ENCODE measurements at regions not wholly inside any gene's neighbourhood (a gene's known extent, or its start where the extent isn't known, plus 50 kb on each side); places are given as distances from the start of the nearest gene placed in this dataset.

GRCh38 chr6:14466278-14466677 lies 348.7 kb downstream of the CD83 start:
- Histone ChIP-seq H3K36me3 (ENCODE audit: control insufficient read depth, insufficient read depth, low read length) (no peaks in the 10 kb centered on the region), H3K27ac (ENCODE audit: low read length) (no peak overlapping the region), H3K27me3 (ENCODE audit: control insufficient read depth, insufficient read depth, low read length) (no peaks in the 10 kb centered on the region), H3K9me3 (ENCODE audit: control insufficient read depth, insufficient read depth, low read depth, low read length) (no peaks in the 10 kb centered on the region), H3K4me1 (ENCODE audit: control insufficient read depth, insufficient read depth, low read length) (no peaks in the 10 kb centered on the region), H3K4me3 (ENCODE audit: low read depth in 2 of 2, low read length in 2 of 2) (no peak overlapping the region)
- DNase-seq (ENCODE audit: low read depth, low spot score) (no peak), ATAC-seq (no peak)
- no peak for TF ChIP-seq SIN3A (IDR thresholded peaks at IDR 0.05; ENCODE audit: borderline replicate concordance, insufficient read depth, low read depth, low read length)
- no peak for TF ChIP-seq TCF7L2 (IDR thresholded peaks at IDR 0.05; ENCODE audit: low read depth, low read length)
- TF ChIP-seq REST (IDR thresholded peaks at IDR 0.05; ENCODE audit: insufficient read depth in 1 of 2, low read depth in 2 of 2, low read length in 1 of 2): no peak
- no peak for TF ChIP-seq POLR2AphosphoS5 (IDR thresholded peaks at IDR 0.05; ENCODE audit: low read depth, low read length)
- TF ChIP-seq CTCF (IDR thresholded peaks at IDR 0.05): no peak
- intact Hi-C loops (cut with micrococcal nuclease; ENCODE audit: unreplicated experiment) (no loop called here), in situ Hi-C loops (cut with HindIII; ENCODE audit: low pct_unique_long_range_greater_than_20kb, low sequenced_read_pairs) (no loop called here)
- no TSS peak for BruUV-seq (replicated peaks)
- ChIA-PET CTCF (no interaction called here), POLR2A (no interaction called here)

GRCh38 chr6:14467591-14467990 lies 350.0 kb downstream of the CD83 start:
- CTCF ChIA-PET: no interaction called here
- intact Hi-C loops (cut with micrococcal nuclease; ENCODE audit: unreplicated experiment): no loop called here
- Histone ChIP-seq H3K9me3 (ENCODE audit: control insufficient read depth, insufficient read depth, low read depth, low read length) (no peaks in the 10 kb centered on the region), H3K4me1 (ENCODE audit: control insufficient read depth, insufficient read depth, low read length) (no peaks in the 10 kb centered on the region), H3K27ac (ENCODE audit: low read length) (no peak overlapping the region), H3K36me3 (ENCODE audit: control insufficient read depth, insufficient read depth, low read length) (no peaks in the 10 kb centered on the region), H3K4me3 (ENCODE audit: low read depth in 2 of 2, low read length in 2 of 2) (no peak overlapping the region), H3K27me3 (ENCODE audit: control insufficient read depth, insufficient read depth, low read length) (no peaks in the 10 kb centered on the region)
- TF ChIP-seq REST (IDR thresholded peaks at IDR 0.05; ENCODE audit: insufficient read depth in 1 of 2, low read depth in 2 of 2, low read length in 1 of 2) (no peak), SIN3A (IDR thresholded peaks at IDR 0.05; ENCODE audit: borderline replicate concordance, insufficient read depth, low read depth, low read length) (no peak), TCF7L2 (IDR thresholded peaks at IDR 0.05; ENCODE audit: low read depth, low read length) (no peak), POLR2AphosphoS5 (IDR thresholded peaks at IDR 0.05; ENCODE audit: low read depth, low read length) (no peak), CTCF (IDR thresholded peaks at IDR 0.05) (no peak)
- DNase-seq (ENCODE audit: low read depth, low spot score) (no peak), ATAC-seq (no peak)
- in situ Hi-C loops (cut with HindIII; ENCODE audit: low pct_unique_long_range_greater_than_20kb, low sequenced_read_pairs): no loop called here
- POLR2A ChIA-PET: no interaction called here
- no TSS peak for BruUV-seq (replicated peaks)
